ENCODE measurements at regions not wholly inside any gene's neighbourhood (a gene's known extent, or its start where the extent isn't known, plus 50 kb on each side); places are given as distances from the start of the nearest gene placed in this dataset.
"Not testable (repeated sequence)": the region's sequence is repeated elsewhere in the genome, so short reads cannot be mapped to it uniquely, and the experiment has no call there.

- no peak for TF ChIP-seq CTCF (IDR thresholded peaks at IDR 0.05)
- no peak overlapping the region for H3K4me3 Mint-ChIP-seq
- H3K27me3 Mint-ChIP-seq (ENCODE audit: low read depth, poor library complexity), result peaks cover 6% of the 10 kb centered on the region
- H3K27ac Mint-ChIP-seq, result no peak overlapping the region
- H3K9me3 Mint-ChIP-seq, result no peaks in the 10 kb centered on the region
- H3K36me3 Mint-ChIP-seq (ENCODE audit: low read depth), result no peaks in the 10 kb centered on the region
- no peaks in the 10 kb centered on the region for H3K4me1 Mint-ChIP-seq
- DNase-seq, result no peak
Observed at GRCh38 chr1:166630369-166630768, 208.9 kb upstream of the POGK start.

- Mint-ChIP-seq H3K9me3 (no peaks in the 10 kb centered on the region), H3K27me3 (ENCODE audit: low read depth, poor library complexity) (peaks cover 13% of the 10 kb centered on the region), H3K4me1 (no peaks in the 10 kb centered on the region), H3K4me3 (no peak overlapping the region), H3K36me3 (ENCODE audit: low read depth) (no peaks in the 10 kb centered on the region), H3K27ac (no peak overlapping the region)
- no peak for DNase-seq
- no peak for TF ChIP-seq CTCF (IDR thresholded peaks at IDR 0.05)
Observed at GRCh38 chr1:166638137-166638536, 201.1 kb upstream of the POGK start.

- not testable (repeated sequence) for H3K9me3 Mint-ChIP-seq; DNase-seq; H3K4me1 Mint-ChIP-seq; H3K36me3 Mint-ChIP-seq (ENCODE audit: low read depth); H3K4me3 Mint-ChIP-seq; H3K27ac Mint-ChIP-seq; H3K27me3 Mint-ChIP-seq (ENCODE audit: low read depth, poor library complexity)
Observed at GRCh38 chr1:166657228-166657627, 182.0 kb upstream of the POGK start.

- not testable (repeated sequence) for DNase-seq; H3K4me1 Mint-ChIP-seq; H3K27me3 Mint-ChIP-seq (ENCODE audit: low read depth, poor library complexity); H3K4me3 Mint-ChIP-seq; H3K36me3 Mint-ChIP-seq (ENCODE audit: low read depth); H3K27ac Mint-ChIP-seq; H3K9me3 Mint-ChIP-seq
Observed at GRCh38 chr1:166666790-166667189, 172.5 kb upstream of the POGK start.

- H3K9me3 Mint-ChIP-seq; H3K4me3 Mint-ChIP-seq; DNase-seq; H3K27ac Mint-ChIP-seq; H3K4me1 Mint-ChIP-seq; H3K36me3 Mint-ChIP-seq (ENCODE audit: low read depth); H3K27me3 Mint-ChIP-seq (ENCODE audit: low read depth, poor library complexity): not testable (repeated sequence)
Observed at GRCh38 chr1:166667600-166667999, 171.7 kb upstream of the POGK start.

GRCh38 chr1:166671627-166672026 is 167.6 kb upstream of the POGK start:
- no peaks in the 10 kb centered on the region for H3K27me3 Mint-ChIP-seq (ENCODE audit: low read depth, poor library complexity)
- no peaks in the 10 kb centered on the region for H3K36me3 Mint-ChIP-seq (ENCODE audit: low read depth)
- DNase-seq, result no peak
- TF ChIP-seq CTCF (IDR thresholded peaks at IDR 0.05), result no peak
- no peaks in the 10 kb centered on the region for H3K4me1 Mint-ChIP-seq
- H3K9me3 Mint-ChIP-seq, result no peaks in the 10 kb centered on the region
- no peak overlapping the region for H3K27ac Mint-ChIP-seq
- H3K4me3 Mint-ChIP-seq, result no peak overlapping the region

GRCh38 chr1:166673722-166674121 is 165.6 kb upstream of the POGK start:
- Mint-ChIP-seq H3K27ac (no peak overlapping the region), H3K4me3 (no peak overlapping the region), H3K27me3 (ENCODE audit: low read depth, poor library complexity) (no peaks in the 10 kb centered on the region), H3K9me3 (no peaks in the 10 kb centered on the region), H3K4me1 (no peaks in the 10 kb centered on the region), H3K36me3 (ENCODE audit: low read depth) (no peaks in the 10 kb centered on the region)
- DNase-seq, result no peak
- TF ChIP-seq CTCF (IDR thresholded peaks at IDR 0.05), result no peak

GRCh38 chr1:166675213-166675612 is 164.1 kb upstream of the POGK start:
- Mint-ChIP-seq H3K27me3 (ENCODE audit: low read depth, poor library complexity) (no peaks in the 10 kb centered on the region), H3K4me1 (no peaks in the 10 kb centered on the region), H3K9me3 (no peaks in the 10 kb centered on the region), H3K4me3 (no peak overlapping the region), H3K27ac (no peak overlapping the region), H3K36me3 (ENCODE audit: low read depth) (no peaks in the 10 kb centered on the region)
- DNase-seq, result no peak
- TF ChIP-seq CTCF (IDR thresholded peaks at IDR 0.05), result no peak
